K562 (cell line): ENCODE measurements at regions not wholly inside any gene's neighbourhood (a gene's known extent, or its start where the extent isn't known, plus 50 kb on each side); places are given as distances from the start of the nearest gene placed in this dataset.

Source experiments
- EP300 ChIP-seq: IDR thresholded peaks from 2 replicates; pipeline ENCODE4 v1.6.1; 2012; ENCODE audit warnings: low read length, improper control_type of control experiment
- SPI1 ChIP-seq: IDR thresholded peaks from 2 replicates; pipeline ENCODE4 v1.6.1; 2011; ENCODE audit warnings: low read depth, low read length, control low read depth, borderline replicate concordance
- U2AF1 ChIP-seq: fragments of 200-400 bp; formaldehyde crosslinking; optimal IDR thresholded peaks from 2 replicates; pipeline ENCODE3; 2017; ENCODE audit warnings: mild to moderate bottlenecking, low read depth, low read length, moderate library complexity

DNA sequence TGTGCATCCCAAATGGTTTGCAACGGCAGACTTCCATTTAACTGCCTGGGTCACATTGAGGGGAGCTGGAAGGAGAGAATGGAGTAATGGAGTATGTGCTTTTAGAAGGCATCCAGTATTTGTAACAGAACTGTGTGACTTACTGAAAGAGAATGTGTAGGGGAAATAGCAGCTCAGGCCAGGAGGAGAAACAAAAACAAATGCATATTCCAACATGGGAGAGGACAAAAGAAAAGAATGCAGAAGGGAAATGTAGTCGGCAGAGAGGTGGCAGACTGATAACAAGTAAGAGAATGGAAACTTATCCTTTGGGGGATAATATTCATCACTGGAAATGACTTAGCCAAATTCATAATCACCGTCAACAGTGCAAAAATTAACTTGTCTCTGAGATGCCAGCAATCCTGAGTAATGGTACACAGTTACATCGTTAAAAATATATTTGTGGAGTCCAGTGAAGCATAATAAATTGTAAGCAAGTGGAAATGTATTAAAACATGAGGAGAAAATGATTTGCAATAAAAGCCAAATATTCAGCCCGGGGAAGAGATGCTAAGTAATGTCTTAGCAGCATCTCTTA is 294.9 kb upstream of the SGO1 start:
- TF ChIP-seq SPI1 (no peak), U2AF1 (no peak), EP300 (no peak)
